Smooth muscle cell (in vitro differentiated cells): ENCODE measurements at regions not wholly inside any gene's neighbourhood (a gene's known extent, or its start where the extent isn't known, plus 50 kb on each side); places are given as distances from the start of the nearest gene placed in this dataset.

Experiments used
- DNase-seq: peaks from one replicate; lab custom pipeline; 2025; ENCODE audit not compliant: unreplicated experiment; lab: John Stamatoyannopoulos, UW
- H2AFZ ChIP-seq: fragments of 200-600 bp; sonication (generic); 2 replicates; pipeline ENCODE4 v1.6.0; 2016; ENCODE audit warnings: antibody characterized with exemption, low read depth, mild to moderate bottlenecking
- H3F3A ChIP-seq: fragments of 200-600 bp; sonication (generic); 2 replicates; pipeline ENCODE4 v1.6.0; 2017; ENCODE audit warnings: antibody characterized with exemption, low read depth
- H3K27ac ChIP-seq: fragments of 200-600 bp; sonication (generic); 2 replicates; pipeline ENCODE4 v1.5.1; 2016; ENCODE audit warnings: low read depth, mild to moderate bottlenecking
- H3K27me3 ChIP-seq: fragments of 200-600 bp; sonication (generic); 2 replicates; pipeline ENCODE4 v1.6.1; 2016; ENCODE audit warnings: low read depth, mild to moderate bottlenecking
- H3K36me3 ChIP-seq: fragments of 200-600 bp; sonication (generic); 2 replicates; pipeline ENCODE4 v1.5.1; 2016; ENCODE audit warnings: low read depth
- H3K4me1 ChIP-seq: fragments of 200-600 bp; sonication (generic); 2 replicates; pipeline ENCODE4 v1.5.1; 2016; ENCODE audit warnings: low read depth
- H3K4me2 ChIP-seq: fragments of 200-600 bp; sonication (generic); 2 replicates; pipeline ENCODE4 v1.6.0; 2016; ENCODE audit warnings: mild to moderate bottlenecking
- H3K4me3 ChIP-seq: fragments of 200-600 bp; sonication (generic); 2 replicates; pipeline ENCODE4 v1.5.1; 2016; ENCODE audit warnings: mild to moderate bottlenecking
- H3K79me2 ChIP-seq: fragments of 200-600 bp; sonication (generic); 2 replicates; pipeline ENCODE4 v1.6.0; 2016; ENCODE audit warnings: low read depth, mild to moderate bottlenecking
- H3K9ac ChIP-seq: fragments of 200-600 bp; sonication (generic); 2 replicates; pipeline ENCODE4 v1.6.0; 2016; ENCODE audit warnings: low read depth
- H3K9me3 ChIP-seq: fragments of 200-600 bp; sonication (generic); replicated peaks from 2 replicates; pipeline ENCODE4 v1.5.1; 2016; ENCODE audit warnings: low read depth
- H4K20me1 ChIP-seq: fragments of 200-600 bp; sonication (generic); 2 replicates; pipeline ENCODE4 v1.6.0; 2016; ENCODE audit warnings: low read depth
- WGBS: methylation state at CpG from one replicate; pipeline ENCODE4 v1.1.7; 2016; ENCODE audit warnings: low lambda C conversion rate; 5-methylcytosine and 5-hydroxymethylcytosine counted together
- TF ChIP-seq, protein P1 (sequence below): fragments of 200-600 bp; sonication (generic); IDR thresholded peaks from 2 replicates; pipeline ENCODE4 v1.5.1; 2017; ENCODE audit warnings: borderline replicate concordance, mild to moderate bottlenecking, antibody characterized with exemption; ENCODE audit not compliant: insufficient read depth, poor library complexity, severe bottlenecking

DNA sequence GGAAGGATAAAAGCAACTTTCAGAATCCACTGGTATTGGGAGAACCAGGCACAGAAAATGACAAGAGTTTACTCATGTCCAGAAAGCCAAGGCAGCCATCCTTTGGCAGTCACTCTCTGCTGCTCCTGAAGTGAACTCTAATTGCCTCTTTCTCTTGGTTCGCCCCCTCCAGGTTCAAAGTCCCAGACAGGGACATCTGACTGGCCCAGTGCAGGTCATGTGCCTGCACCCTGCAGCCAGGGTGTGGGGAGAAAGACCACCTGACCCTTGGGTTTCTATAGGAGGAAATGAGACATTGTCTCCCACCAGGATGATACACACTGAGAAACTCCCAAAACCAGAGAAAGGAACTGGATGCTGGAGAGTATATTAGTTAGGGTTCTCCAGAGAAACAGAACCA is 103.9 kb upstream of the SYT6 start:
- Histone ChIP-seq H3K4me1 (no peaks in the 10 kb centered on the region), H3K36me3 (no peaks in the 10 kb centered on the region), H3K9ac (no peak overlapping the region), H3K4me3 (no peak overlapping the region), H3K27me3 (peaks cover 6% of the 10 kb centered on the region), H4K20me1 (no peaks in the 10 kb centered on the region), H3K27ac (no peak overlapping the region), H3K79me2 (no peaks in the 10 kb centered on the region), H3K4me2 (no peak overlapping the region), H2AFZ (no peak overlapping the region), H3F3A (no peaks in the 10 kb centered on the region), H3K9me3 (peaks cover 7% of the 10 kb centered on the region)
- no peak for DNase-seq
- 90% methylated on average over 1 of the region's 1 CpG for WGBS
- TF ChIP-seq, protein P1, sequence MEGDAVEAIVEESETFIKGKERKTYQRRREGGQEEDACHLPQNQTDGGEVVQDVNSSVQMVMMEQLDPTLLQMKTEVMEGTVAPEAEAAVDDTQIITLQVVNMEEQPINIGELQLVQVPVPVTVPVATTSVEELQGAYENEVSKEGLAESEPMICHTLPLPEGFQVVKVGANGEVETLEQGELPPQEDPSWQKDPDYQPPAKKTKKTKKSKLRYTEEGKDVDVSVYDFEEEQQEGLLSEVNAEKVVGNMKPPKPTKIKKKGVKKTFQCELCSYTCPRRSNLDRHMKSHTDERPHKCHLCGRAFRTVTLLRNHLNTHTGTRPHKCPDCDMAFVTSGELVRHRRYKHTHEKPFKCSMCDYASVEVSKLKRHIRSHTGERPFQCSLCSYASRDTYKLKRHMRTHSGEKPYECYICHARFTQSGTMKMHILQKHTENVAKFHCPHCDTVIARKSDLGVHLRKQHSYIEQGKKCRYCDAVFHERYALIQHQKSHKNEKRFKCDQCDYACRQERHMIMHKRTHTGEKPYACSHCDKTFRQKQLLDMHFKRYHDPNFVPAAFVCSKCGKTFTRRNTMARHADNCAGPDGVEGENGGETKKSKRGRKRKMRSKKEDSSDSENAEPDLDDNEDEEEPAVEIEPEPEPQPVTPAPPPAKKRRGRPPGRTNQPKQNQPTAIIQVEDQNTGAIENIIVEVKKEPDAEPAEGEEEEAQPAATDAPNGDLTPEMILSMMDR, result no peak

GRCh38 chr1:114253900-114254299 is 100.2 kb upstream of the SYT6 start:
- Histone ChIP-seq H3K27ac (no peak overlapping the region), H3K4me3 (no peak overlapping the region), H3K4me1 (no peaks in the 10 kb centered on the region), H3K36me3 (no peaks in the 10 kb centered on the region), H3F3A (no peaks in the 10 kb centered on the region), H3K9me3 (peaks cover 7% of the 10 kb centered on the region), H3K9ac (no peak overlapping the region), H3K27me3 (no peaks in the 10 kb centered on the region), H2AFZ (no peak overlapping the region), H3K4me2 (no peak overlapping the region), H3K79me2 (no peaks in the 10 kb centered on the region), H4K20me1 (no peaks in the 10 kb centered on the region)
- TF ChIP-seq, protein P1, result no peak
- 84% methylated on average over 1 of the region's 1 CpG for WGBS
- DNase-seq, result no peak

DNA sequence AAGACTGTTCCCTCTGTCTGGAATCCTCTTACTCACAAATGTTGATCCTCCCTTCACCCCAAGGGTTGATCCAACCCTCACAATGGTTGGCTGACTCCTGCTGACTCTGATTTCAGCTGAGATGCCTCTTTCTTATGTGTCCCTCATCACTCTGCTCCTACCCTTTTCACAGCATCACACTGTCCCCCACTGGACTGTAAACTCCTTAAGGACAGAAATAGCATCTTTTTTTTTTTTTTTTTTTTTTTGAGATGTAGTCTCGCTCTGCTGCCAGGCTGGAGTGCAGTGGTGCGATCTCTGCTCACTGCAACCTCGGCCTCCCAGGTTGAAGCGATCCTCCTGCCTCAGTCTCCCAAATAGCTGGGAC is 97.9 kb upstream of the SYT6 start:
- Histone ChIP-seq H3K9ac (no peak overlapping the region), H3F3A (no peaks in the 10 kb centered on the region), H3K36me3 (no peaks in the 10 kb centered on the region), H3K27ac (no peak overlapping the region), H3K27me3 (no peaks in the 10 kb centered on the region), H2AFZ (no peak overlapping the region), H3K4me2 (no peak overlapping the region), H4K20me1 (no peaks in the 10 kb centered on the region), H3K4me3 (no peak overlapping the region), H3K4me1 (no peaks in the 10 kb centered on the region), H3K79me2 (no peaks in the 10 kb centered on the region), H3K9me3 (peaks cover 7% of the 10 kb centered on the region)
- WGBS, result 95% methylated on average over 4 of the region's 4 CpGs
- TF ChIP-seq, protein P1, result no peak
- DNase-seq, result no peak

DNA sequence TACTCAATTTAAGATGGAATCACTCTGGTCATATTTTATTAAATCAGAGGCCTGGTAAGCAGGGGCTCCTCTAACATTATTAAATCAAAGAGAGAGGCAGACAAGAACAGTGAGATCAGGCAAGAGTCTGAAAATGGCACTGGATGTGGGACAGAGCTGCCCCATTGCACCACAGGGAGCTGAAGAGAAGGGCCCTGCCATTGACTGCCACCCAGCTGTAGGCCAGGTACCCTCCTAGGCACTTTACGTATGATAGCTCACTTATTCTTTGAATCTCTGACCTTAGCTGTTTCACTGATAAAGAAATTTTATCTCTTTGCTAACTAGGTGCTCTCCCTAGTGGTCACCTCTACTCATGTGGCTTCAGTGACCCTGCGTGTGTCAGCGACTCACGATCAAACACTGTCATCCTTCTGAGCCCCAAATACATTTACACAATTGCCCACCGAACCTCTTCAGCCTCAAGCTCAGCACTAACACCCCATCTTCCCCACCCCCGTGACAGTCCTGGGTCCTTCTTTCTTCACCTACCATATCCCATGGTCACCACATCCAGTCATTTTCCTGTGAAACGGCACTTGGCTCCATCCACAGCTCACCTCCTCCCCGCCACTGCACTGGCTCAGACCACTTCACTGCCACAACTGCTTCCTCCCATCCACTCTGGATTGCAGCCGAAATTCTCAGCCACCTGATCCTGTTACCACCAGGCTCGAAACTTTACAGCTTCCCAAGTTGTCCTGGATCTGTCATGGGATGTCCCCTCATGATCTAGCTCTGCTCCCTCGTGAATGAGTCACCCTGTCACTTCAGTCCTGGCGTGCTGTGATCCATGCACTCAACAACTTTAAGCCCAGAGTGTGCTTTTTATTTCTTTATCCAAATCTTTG is 97.3 kb upstream of the SYT6 start:
- Histone ChIP-seq H3K27ac (no peak overlapping the region), H3K4me2 (no peak overlapping the region), H3K4me1 (no peaks in the 10 kb centered on the region), H3F3A (no peaks in the 10 kb centered on the region), H3K9me3 (peaks cover 7% of the 10 kb centered on the region), H2AFZ (no peak overlapping the region), H3K36me3 (no peaks in the 10 kb centered on the region), H3K79me2 (no peaks in the 10 kb centered on the region), H3K4me3 (no peak overlapping the region), H4K20me1 (no peaks in the 10 kb centered on the region), H3K9ac (no peak overlapping the region), H3K27me3 (no peaks in the 10 kb centered on the region)
- TF ChIP-seq, protein P1, result no peak
- DNase-seq, result no peak
- WGBS, result 75% methylated on average over 12 of the region's 12 CpGs
